ENCODE measurements at regions not wholly inside any gene's neighbourhood (a gene's known extent, or its start where the extent isn't known, plus 50 kb on each side); places are given as distances from the start of the nearest gene placed in this dataset.

DNA sequence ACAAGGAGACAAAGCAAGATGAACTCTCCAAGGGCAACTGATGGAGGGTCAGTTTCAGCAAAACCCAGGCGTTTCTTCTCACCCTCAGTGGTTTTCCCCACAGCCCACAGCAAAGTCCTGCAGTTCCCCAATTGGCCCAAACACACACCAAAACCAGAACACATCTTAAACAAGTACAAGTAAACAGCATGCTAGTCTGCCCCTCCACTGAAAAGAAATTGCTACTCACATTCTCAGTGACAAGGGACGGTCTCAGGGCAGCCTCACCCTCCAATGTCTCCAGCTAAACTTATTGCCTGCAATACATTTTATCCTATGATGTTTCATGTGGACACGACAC lies 300.6 kb upstream of the IRX3 start:
- H3K9me3 ChIP-seq (ENCODE audit: severe bottlenecking), result no peaks in the 10 kb centered on the region
- H3K27me3 ChIP-seq (ENCODE audit: insufficient read depth, low read depth, severe bottlenecking), result no peaks in the 10 kb centered on the region
- H3K4me3 ChIP-seq (ENCODE audit: low read depth, low read length), result no peak overlapping the region
- H3K27ac ChIP-seq, result no peak overlapping the region
- no peak for TF ChIP-seq CTCF (IDR thresholded peaks at IDR 0.05; ENCODE audit: low read depth, low read length)
- no peak for DNase-seq
- no peaks in the 10 kb centered on the region for H3K36me3 ChIP-seq

- DNase-seq, result no peak
- no peak overlapping the region for H3K4me3 ChIP-seq (ENCODE audit: low read depth, low read length)
- peak overlapping the region; percentile 50 for H3K27ac ChIP-seq
- H3K36me3 ChIP-seq, result no peaks in the 10 kb centered on the region
- H3K9me3 ChIP-seq (ENCODE audit: severe bottlenecking), result no peaks in the 10 kb centered on the region
- no peak for TF ChIP-seq CTCF (IDR thresholded peaks at IDR 0.05; ENCODE audit: low read depth, low read length)
- no peaks in the 10 kb centered on the region for H3K27me3 ChIP-seq (ENCODE audit: insufficient read depth, low read depth, severe bottlenecking)
Observed at GRCh38 chr16:54586474-54587175, 300.0 kb upstream of the IRX3 start.

DNA sequence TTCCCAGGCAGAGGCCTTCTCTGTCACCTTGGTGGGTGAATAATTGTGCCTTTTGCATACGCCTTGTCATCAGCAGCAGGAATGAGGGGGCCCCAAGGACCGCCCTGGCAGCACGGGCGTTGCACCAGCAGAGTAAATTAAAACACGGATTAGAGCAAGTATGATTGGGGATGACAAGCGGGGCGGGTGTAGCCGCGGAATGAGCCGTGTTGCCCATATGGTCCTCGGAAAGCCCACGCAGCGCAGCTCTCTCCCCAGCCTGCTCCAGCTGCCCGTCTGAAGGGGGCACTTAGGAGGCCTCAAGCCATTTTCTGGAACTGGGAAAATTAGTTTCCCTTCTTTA lies 299.4 kb upstream of the IRX3 start:
- no peak for TF ChIP-seq CTCF (IDR thresholded peaks at IDR 0.05; ENCODE audit: low read depth, low read length)
- H3K4me3 ChIP-seq (ENCODE audit: low read depth, low read length), result no peak overlapping the region
- peak; percentile 71 for DNase-seq
- H3K9me3 ChIP-seq (ENCODE audit: severe bottlenecking), result no peaks in the 10 kb centered on the region
- no peaks in the 10 kb centered on the region for H3K36me3 ChIP-seq
- H3K27me3 ChIP-seq (ENCODE audit: insufficient read depth, low read depth, severe bottlenecking), result no peaks in the 10 kb centered on the region
- H3K27ac ChIP-seq, result peak overlapping the region; percentile 50

DNA sequence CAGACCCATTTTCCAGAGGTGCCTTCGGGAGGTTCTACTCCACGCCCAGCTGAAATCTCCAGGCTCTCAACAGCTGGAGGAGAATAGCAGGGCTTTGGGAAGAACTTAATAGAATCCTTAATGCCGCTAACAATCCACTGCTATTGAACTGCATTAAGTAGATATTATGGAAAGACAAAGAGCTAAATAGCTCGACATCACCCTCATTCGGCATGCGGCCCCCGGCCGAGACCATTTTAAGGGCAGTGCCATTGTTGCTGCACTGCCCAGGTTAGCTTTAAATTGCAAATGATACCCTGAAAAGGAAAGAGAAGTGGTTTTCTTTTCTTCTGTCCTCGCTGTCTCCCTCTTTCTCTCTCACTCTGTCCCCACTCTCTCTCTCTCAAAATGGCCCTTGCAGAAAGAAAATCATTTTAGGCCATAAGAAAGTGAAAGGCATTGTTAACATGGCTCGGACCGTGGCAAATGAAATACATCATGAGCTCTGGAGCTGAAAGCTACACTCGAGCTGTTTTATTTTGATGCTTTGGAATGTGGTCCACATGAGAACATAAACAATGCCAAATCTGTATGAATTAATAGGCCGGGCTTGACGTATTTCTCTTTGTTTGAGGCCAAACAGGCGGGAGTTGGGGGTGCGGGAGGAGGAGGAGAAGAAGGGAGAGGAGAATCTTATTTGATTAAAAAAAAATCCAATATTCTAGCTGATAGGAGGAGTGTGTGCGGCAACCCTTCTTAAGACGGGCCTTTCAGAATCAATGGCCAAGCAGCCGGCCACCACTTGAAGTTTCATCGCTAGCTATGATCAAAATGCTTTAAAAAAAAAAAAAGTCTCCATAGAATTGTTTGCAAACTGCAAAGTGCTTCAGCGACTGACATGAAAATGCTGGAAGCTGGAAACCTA lies 298.8 kb upstream of the IRX3 start:
- H3K4me3 ChIP-seq (ENCODE audit: low read depth, low read length), result no peak overlapping the region
- TF ChIP-seq CTCF (IDR thresholded peaks at IDR 0.05; ENCODE audit: low read depth, low read length), result no peak
- DNase-seq, result no peak
- H3K27ac ChIP-seq, result peak overlapping the region; percentile 15; the same call in 1 of the 2 replicates
- H3K9me3 ChIP-seq (ENCODE audit: severe bottlenecking), result no peaks in the 10 kb centered on the region
- no peaks in the 10 kb centered on the region for H3K36me3 ChIP-seq
- no peaks in the 10 kb centered on the region for H3K27me3 ChIP-seq (ENCODE audit: insufficient read depth, low read depth, severe bottlenecking)

DNA sequence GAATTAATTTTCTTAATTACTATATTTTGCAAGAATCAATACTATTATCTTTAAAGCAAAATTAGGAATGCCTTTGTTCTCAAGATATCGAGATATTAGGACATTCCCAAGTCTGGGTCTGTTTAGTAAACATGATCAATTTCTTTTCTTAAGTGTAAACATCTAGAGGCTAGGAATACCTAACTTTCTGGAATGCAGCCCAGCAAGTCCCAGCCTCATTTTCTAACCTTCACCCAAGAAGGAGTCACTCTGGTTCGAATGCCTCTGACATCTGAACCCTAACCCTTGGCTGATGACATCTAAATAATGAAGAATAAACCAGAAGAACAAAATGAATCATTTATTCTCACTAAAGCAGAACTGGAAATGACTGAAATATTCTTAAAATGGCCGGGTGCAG lies 297.5 kb upstream of the IRX3 start:
- Histone ChIP-seq H3K36me3 (no peaks in the 10 kb centered on the region), H3K27me3 (ENCODE audit: insufficient read depth, low read depth, severe bottlenecking) (no peaks in the 10 kb centered on the region), H3K27ac (no peak overlapping the region), H3K9me3 (ENCODE audit: severe bottlenecking) (no peaks in the 10 kb centered on the region), H3K4me3 (ENCODE audit: low read depth, low read length) (no peak overlapping the region)
- TF ChIP-seq CTCF (IDR thresholded peaks at IDR 0.05; ENCODE audit: low read depth, low read length), result no peak
- no peak for DNase-seq
